Body of pancreas (tissue), 4 donors: ENCODE measurements at regions not wholly inside any gene's neighbourhood (a gene's known extent, or its start where the extent isn't known, plus 50 kb on each side); places are given as distances from the start of the nearest gene placed in this dataset.
A peak's percentile ranks its signal among the peaks of the same experiment; 100 is the strongest.

ENCODE experiments used
- ATAC-seq: fragments of 150-250 bp; one replicate; pipeline ENCODE4 v1.9.1; 2016
- DNase-seq, 4 donors: peaks; one replicate each; pipeline ENCODE4 v3.0.0-alpha.2; 2019
- H3K27ac ChIP-seq, 4 donors: fragments of 200-600 bp; sonication (generic); 1 replicate in 3 of 4; 2 replicates in 1 of 4; pipeline versions ENCODE4 v1.5.1 to v1.6.1; 2016 to 2019; ENCODE audit warnings: mild to moderate bottlenecking in 1 of 4, mixed read lengths in 1 of 4, moderate library complexity in 1 of 4
- H3K27me3 ChIP-seq, 2 donors: fragments of 200-600 bp; sonication (generic); one replicate each; pipeline ENCODE4 v1.6.0; 2016; ENCODE audit warnings: mild to moderate bottlenecking in 1 of 2
- H3K36me3 ChIP-seq, 2 donors: fragments of 200-600 bp; sonication (generic); replicated peaks in 1 of 2; 2 replicates each; pipeline ENCODE4 v1.5.1; 2016; ENCODE audit warnings: low read depth in 2 of 2; ENCODE audit not compliant: insufficient read depth in 1 of 2
- H3K4me1 ChIP-seq: fragments of 200-600 bp; sonication (generic); one replicate; pipeline ENCODE4 v1.6.0; 2016
- H3K4me3 ChIP-seq, 2 donors: fragments of 200-600 bp; sonication (generic); 1 replicate in 1 of 2; 2 replicates in 1 of 2; pipeline ENCODE4 v1.5.1; 2016 to 2019
- H3K9me3 ChIP-seq, 3 donors: fragments of 200-600 bp; sonication (generic); 1 replicate in 2 of 3; 2 replicates in 1 of 3; pipeline ENCODE4 v1.5.1; 2016
- POLR2A ChIP-seq, 3 donors: fragments of 450-650 bp; IDR thresholded peaks; one replicate each; pipeline ENCODE4 v1.6.1; 2016; ENCODE audit warnings: antibody characterized with exemption in 3 of 3, mild to moderate bottlenecking in 2 of 3
- WGBS, 2 donors: methylation state at CpG; one replicate each; pipeline ENCODE4 v1.1.5; 2017; 5-methylcytosine and 5-hydroxymethylcytosine counted together
- intact Hi-C: fragments of 100-400 bp; cut with DNase I; formaldehyde crosslinking; loops from one replicate; pipeline ENCODE4 v1.15.1; 2023
- TF ChIP-seq, protein P1 (sequence below), 7 experiments: fragments of 450-650 bp in 4 of 7; fragments of 200-600 bp in 3 of 7; sonication (generic) in 3 of 7; IDR thresholded peaks; one replicate each; pipeline ENCODE4 v1.5.1; 2016 to 2019; ENCODE audit warnings: antibody characterized with exemption in 7 of 7

DNA sequence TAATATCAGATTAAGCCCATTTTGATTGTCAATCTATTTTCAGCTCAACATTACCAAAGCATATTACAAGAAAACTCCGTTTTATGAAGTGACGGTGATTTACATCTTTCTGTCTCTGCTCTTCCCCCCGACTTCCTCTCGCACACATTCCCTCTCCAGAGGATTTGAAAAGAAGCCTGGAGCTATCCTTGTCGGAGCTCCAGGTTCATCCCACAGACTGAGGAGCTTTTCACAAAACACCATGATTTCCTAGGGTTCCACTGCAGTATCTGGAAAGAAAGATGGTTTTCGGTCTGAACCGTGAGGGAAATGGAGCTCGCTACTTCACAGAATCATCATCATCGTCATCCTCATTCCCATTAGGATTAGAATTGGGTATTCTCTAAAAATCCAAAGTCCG is 655.5 kb upstream of the MGMT start:
- no peak for TF ChIP-seq POLR2A (IDR thresholded peaks at IDR 0.05)
- TF ChIP-seq, protein P1, sequence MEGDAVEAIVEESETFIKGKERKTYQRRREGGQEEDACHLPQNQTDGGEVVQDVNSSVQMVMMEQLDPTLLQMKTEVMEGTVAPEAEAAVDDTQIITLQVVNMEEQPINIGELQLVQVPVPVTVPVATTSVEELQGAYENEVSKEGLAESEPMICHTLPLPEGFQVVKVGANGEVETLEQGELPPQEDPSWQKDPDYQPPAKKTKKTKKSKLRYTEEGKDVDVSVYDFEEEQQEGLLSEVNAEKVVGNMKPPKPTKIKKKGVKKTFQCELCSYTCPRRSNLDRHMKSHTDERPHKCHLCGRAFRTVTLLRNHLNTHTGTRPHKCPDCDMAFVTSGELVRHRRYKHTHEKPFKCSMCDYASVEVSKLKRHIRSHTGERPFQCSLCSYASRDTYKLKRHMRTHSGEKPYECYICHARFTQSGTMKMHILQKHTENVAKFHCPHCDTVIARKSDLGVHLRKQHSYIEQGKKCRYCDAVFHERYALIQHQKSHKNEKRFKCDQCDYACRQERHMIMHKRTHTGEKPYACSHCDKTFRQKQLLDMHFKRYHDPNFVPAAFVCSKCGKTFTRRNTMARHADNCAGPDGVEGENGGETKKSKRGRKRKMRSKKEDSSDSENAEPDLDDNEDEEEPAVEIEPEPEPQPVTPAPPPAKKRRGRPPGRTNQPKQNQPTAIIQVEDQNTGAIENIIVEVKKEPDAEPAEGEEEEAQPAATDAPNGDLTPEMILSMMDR (IDR thresholded peaks at IDR 0.05): no peak

DNA sequence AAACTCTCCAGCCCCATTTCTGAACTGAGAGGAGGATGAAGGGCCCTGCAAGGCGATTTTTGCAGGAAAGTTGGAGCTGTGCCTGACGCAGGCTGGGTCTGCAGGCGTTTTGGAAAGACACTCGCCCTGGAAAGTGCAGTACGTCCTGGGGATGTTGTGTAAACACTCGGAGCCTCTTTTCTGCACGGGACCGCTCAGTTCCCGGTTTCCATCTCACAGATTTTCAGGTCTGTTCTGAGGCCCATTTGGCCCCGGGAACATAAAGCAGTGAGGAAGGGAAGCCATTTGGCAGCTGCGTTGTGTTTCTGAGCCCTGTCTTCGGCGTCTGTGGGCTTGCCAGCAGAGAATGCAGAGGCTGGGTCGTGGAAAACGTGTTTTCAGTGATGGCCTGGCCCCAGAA is 655.0 kb upstream of the MGMT start:
- WGBS, 2 donors: 52 to 65% methylated on average over 15 of the region's 15 CpGs
- Histone ChIP-seq H3K27ac (no peak overlapping the region), H3K9me3 (no peaks in the 10 kb centered on the region), H3K27me3 (no peaks in the 10 kb centered on the region), H3K4me3 (no peak overlapping the region), H3K36me3 (no peaks in the 10 kb centered on the region), H3K4me1 (no peaks in the 10 kb centered on the region)
- ATAC-seq (no peak), DNase-seq (peak in 1 of 4 donors; percentile 11)
- intact Hi-C loops: no loop called here
- TF ChIP-seq, protein P1 (IDR thresholded peaks at IDR 0.05): no peak
- no peak for TF ChIP-seq POLR2A (IDR thresholded peaks at IDR 0.05)

More for the DNA sequence above, 655.5 kb upstream of the MGMT start:
- no peak overlapping the region for H3K27ac ChIP-seq
- no peaks in the 10 kb centered on the region for H3K27me3 ChIP-seq
- H3K36me3 ChIP-seq: no peaks in the 10 kb centered on the region
- 75 to 85% methylated on average over 10 of the region's 10 CpGs for WGBS, 2 donors
- ATAC-seq (no peak), DNase-seq (no peak)
- no peak overlapping the region for H3K4me3 ChIP-seq
- no peaks in the 10 kb centered on the region for H3K9me3 ChIP-seq
- H3K4me1 ChIP-seq: no peaks in the 10 kb centered on the region
- intact Hi-C loops: no loop called here

DNA sequence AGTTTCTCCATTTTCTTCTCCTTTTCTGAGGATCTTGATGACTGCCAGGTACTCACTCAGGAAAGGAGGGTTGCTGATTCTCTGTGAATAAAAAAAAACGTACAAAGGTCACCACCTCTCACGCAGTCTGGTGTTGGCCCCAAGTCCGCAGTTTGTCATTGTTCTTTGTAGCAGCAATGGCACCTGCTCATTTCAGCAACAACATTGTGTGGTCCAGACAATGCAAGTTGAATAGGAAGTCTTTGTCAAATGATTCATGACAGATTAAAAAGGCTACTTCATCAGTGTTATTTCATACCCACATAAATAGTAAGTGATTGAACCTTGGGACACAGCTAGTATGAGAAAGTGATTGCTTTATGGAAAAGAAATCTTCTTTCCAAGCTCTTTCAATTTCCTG is 653.5 kb upstream of the MGMT start:
- no peak overlapping the region for H3K4me3 ChIP-seq
- no peaks in the 10 kb centered on the region for H3K4me1 ChIP-seq
- no peaks in the 10 kb centered on the region for H3K36me3 ChIP-seq
- no peak for DNase-seq
- intact Hi-C loops: no loop called here
- no peak for ATAC-seq
- no peak overlapping the region for H3K27ac ChIP-seq
- no peaks in the 10 kb centered on the region for H3K9me3 ChIP-seq
- 31 to 41% methylated on average over 3 of the region's 3 CpGs for WGBS, 2 donors
- TF ChIP-seq, protein P1 (IDR thresholded peaks at IDR 0.05): no peak
- TF ChIP-seq POLR2A (IDR thresholded peaks at IDR 0.05): no peak
- no peaks in the 10 kb centered on the region for H3K27me3 ChIP-seq

DNA sequence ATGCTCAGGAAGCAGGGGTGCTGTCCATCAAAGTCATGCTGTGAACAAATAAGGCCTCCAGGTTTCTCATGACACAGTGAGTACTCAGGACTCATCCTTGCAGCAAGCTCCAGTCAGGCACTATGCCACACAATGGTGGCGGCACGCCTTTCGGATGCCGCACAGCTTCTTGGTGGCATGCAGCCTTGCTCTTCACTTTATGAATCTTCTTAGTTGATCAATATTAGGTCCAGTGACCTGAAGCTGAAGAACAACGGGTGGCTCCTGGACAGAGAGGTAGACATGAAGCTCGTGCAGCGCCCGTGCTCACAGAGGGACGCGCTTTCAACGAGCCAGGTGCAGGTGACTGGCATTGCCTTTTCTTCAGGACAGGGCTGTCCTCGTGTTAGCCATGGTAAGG is 653.0 kb upstream of the MGMT start:
- Histone ChIP-seq H3K36me3 (no peaks in the 10 kb centered on the region), H3K9me3 (no peaks in the 10 kb centered on the region), H3K4me1 (no peaks in the 10 kb centered on the region), H3K4me3 (no peak overlapping the region), H3K27me3 (no peaks in the 10 kb centered on the region), H3K27ac (no peak overlapping the region)
- ATAC-seq (no peak), DNase-seq (no peak)
- WGBS, 2 donors: 86% methylated on average over 7 to 12 of the region's 12 CpGs
- intact Hi-C loops: no loop called here
- TF ChIP-seq, protein P1 (IDR thresholded peaks at IDR 0.05): no peak
- TF ChIP-seq POLR2A (IDR thresholded peaks at IDR 0.05): no peak

DNA sequence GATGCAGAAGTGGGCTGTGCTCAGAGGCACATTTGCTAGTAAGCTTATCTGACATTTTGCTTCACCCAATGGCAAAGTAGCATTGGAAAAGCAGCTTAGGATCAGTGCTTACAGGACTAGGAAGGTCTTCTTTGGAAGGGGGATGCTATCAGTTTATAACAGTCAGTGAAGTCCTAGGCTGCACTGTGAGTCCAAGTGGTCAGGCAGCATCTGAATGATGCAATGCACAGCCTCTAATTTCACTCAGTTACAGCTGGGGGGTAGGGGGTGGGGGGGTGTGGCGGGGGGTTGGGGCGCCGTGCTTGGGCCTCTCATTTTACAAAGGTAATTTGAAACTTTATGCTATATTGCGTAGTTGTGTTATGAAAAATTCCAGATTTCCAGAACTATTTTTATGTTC is 652.3 kb upstream of the MGMT start:
- no peaks in the 10 kb centered on the region for H3K9me3 ChIP-seq
- no peak overlapping the region for H3K27ac ChIP-seq
- DNase-seq: no peak
- intact Hi-C loops: no loop called here
- no peak for TF ChIP-seq POLR2A (IDR thresholded peaks at IDR 0.05)
- TF ChIP-seq, protein P1 (IDR thresholded peaks at IDR 0.05): no peak
- 75 to 83% methylated on average over 4 of the region's 4 CpGs for WGBS, 2 donors
- no peak for ATAC-seq
- H3K27me3 ChIP-seq: no peaks in the 10 kb centered on the region
- H3K36me3 ChIP-seq: no peaks in the 10 kb centered on the region
- H3K4me3 ChIP-seq: no peak overlapping the region
- no peaks in the 10 kb centered on the region for H3K4me1 ChIP-seq
